ENCODE measurements at regions not wholly inside any gene's neighbourhood (a gene's known extent, or its start where the extent isn't known, plus 50 kb on each side); places are given as distances from the start of the nearest gene placed in this dataset.
"Not testable (repeated sequence)": the region's sequence is repeated elsewhere in the genome, so short reads cannot be mapped to it uniquely, and the experiment has no call there.

GRCh38 chrX:26445288-26445687 is 229.3 kb downstream of the MAGEB5 start:
- Histone ChIP-seq H3K9me3 (ENCODE audit: control insufficient read depth, insufficient read depth, low read length) (no peaks in the 10 kb centered on the region), H3K79me2 (ENCODE audit: control insufficient read depth, low read length) (no peaks in the 10 kb centered on the region), H3K27me3 (ENCODE audit: control insufficient read depth, low read length) (no peaks in the 10 kb centered on the region), H3K4me2 (ENCODE audit: low read length) (no peak overlapping the region), H3K36me3 (ENCODE audit: control insufficient read depth, low read length) (no peaks in the 10 kb centered on the region), H3K9me2 (replicated peaks; ENCODE audit: control insufficient read depth, low read length) (no peaks in the 10 kb centered on the region), H3K4me1 (ENCODE audit: control insufficient read depth, low read length) (no peaks in the 10 kb centered on the region), H3K4me3 (ENCODE audit: low read length) (no peak overlapping the region), H3K27ac (ENCODE audit: low read depth, low read length) (no peak overlapping the region), H3F3A (ENCODE audit: control insufficient read depth, insufficient read depth) (no peaks in the 10 kb centered on the region), H4K20me1 (ENCODE audit: control insufficient read depth, insufficient read depth, low read depth, low read length) (no peaks in the 10 kb centered on the region)
- TF ChIP-seq, protein P1, sequence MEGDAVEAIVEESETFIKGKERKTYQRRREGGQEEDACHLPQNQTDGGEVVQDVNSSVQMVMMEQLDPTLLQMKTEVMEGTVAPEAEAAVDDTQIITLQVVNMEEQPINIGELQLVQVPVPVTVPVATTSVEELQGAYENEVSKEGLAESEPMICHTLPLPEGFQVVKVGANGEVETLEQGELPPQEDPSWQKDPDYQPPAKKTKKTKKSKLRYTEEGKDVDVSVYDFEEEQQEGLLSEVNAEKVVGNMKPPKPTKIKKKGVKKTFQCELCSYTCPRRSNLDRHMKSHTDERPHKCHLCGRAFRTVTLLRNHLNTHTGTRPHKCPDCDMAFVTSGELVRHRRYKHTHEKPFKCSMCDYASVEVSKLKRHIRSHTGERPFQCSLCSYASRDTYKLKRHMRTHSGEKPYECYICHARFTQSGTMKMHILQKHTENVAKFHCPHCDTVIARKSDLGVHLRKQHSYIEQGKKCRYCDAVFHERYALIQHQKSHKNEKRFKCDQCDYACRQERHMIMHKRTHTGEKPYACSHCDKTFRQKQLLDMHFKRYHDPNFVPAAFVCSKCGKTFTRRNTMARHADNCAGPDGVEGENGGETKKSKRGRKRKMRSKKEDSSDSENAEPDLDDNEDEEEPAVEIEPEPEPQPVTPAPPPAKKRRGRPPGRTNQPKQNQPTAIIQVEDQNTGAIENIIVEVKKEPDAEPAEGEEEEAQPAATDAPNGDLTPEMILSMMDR (IDR thresholded peaks at IDR 0.05; ENCODE audit: low read depth, low read length, poor library complexity, severe bottlenecking): no peak
- TF ChIP-seq EZH2phosphoT487 (IDR thresholded peaks at IDR 0.05; ENCODE audit: borderline replicate concordance, low read length): no peak

- not testable (repeated sequence) for H4K20me1 ChIP-seq (ENCODE audit: control insufficient read depth, insufficient read depth, low read depth, low read length); H3K4me1 ChIP-seq (ENCODE audit: control insufficient read depth, low read length); H3K79me2 ChIP-seq (ENCODE audit: control insufficient read depth, low read length); H3K9me2 ChIP-seq (replicated peaks; ENCODE audit: control insufficient read depth, low read length); H3K4me3 ChIP-seq (ENCODE audit: low read length); H3K27me3 ChIP-seq (ENCODE audit: control insufficient read depth, low read length); H3K9me3 ChIP-seq (ENCODE audit: control insufficient read depth, insufficient read depth, low read length); H3K4me2 ChIP-seq (ENCODE audit: low read length); H3F3A ChIP-seq (ENCODE audit: control insufficient read depth, insufficient read depth); H3K27ac ChIP-seq (ENCODE audit: low read depth, low read length); H3K36me3 ChIP-seq (ENCODE audit: control insufficient read depth, low read length)
Observed at GRCh38 chrX:26444417-26444816, 228.4 kb downstream of the MAGEB5 start.

GRCh38 chrX:26442340-26442739 is 226.4 kb downstream of the MAGEB5 start:
- Histone ChIP-seq H3K4me2 (ENCODE audit: low read length) (no peak overlapping the region), H3F3A (ENCODE audit: control insufficient read depth, insufficient read depth) (no peaks in the 10 kb centered on the region), H3K4me3 (ENCODE audit: low read length) (no peak overlapping the region), H3K9me2 (replicated peaks; ENCODE audit: control insufficient read depth, low read length) (no peaks in the 10 kb centered on the region), H3K27me3 (ENCODE audit: control insufficient read depth, low read length) (no peaks in the 10 kb centered on the region), H3K27ac (ENCODE audit: low read depth, low read length) (no peak overlapping the region), H3K36me3 (ENCODE audit: control insufficient read depth, low read length) (no peaks in the 10 kb centered on the region), H3K4me1 (ENCODE audit: control insufficient read depth, low read length) (no peaks in the 10 kb centered on the region), H3K9me3 (ENCODE audit: control insufficient read depth, insufficient read depth, low read length) (no peaks in the 10 kb centered on the region), H3K79me2 (ENCODE audit: control insufficient read depth, low read length) (no peaks in the 10 kb centered on the region), H4K20me1 (ENCODE audit: control insufficient read depth, insufficient read depth, low read depth, low read length) (no peaks in the 10 kb centered on the region)
- TF ChIP-seq, protein P1 (IDR thresholded peaks at IDR 0.05; ENCODE audit: low read depth, low read length, poor library complexity, severe bottlenecking): no peak
- TF ChIP-seq EZH2phosphoT487 (IDR thresholded peaks at IDR 0.05; ENCODE audit: borderline replicate concordance, low read length): no peak

DNA sequence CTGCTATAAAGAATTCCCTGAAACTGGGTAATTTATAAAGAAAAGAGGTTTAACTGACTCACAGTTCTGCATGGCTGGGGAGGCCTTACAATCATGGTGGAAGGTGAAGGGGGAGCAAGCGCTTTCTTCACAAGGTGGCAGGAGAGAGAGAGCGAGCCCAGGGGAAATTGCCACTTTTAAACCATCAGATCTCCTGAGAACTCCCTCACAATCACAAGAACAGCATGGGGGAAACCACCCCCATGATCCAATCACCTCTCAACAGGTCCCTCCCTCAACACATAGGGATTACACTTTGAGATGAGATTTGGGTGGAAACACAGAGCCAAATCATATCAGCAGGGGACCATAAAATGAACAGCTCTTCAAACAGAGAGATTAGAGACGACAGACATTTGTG is 198.6 kb downstream of the MAGEB5 start:
- Histone ChIP-seq H4K20me1 (ENCODE audit: control insufficient read depth, insufficient read depth, low read depth, low read length) (no peaks in the 10 kb centered on the region), H3F3A (ENCODE audit: control insufficient read depth, insufficient read depth) (no peaks in the 10 kb centered on the region), H3K36me3 (ENCODE audit: control insufficient read depth, low read length) (no peaks in the 10 kb centered on the region), H3K4me1 (ENCODE audit: control insufficient read depth, low read length) (no peaks in the 10 kb centered on the region), H3K4me2 (ENCODE audit: low read length) (no peak overlapping the region), H3K27me3 (ENCODE audit: control insufficient read depth, low read length) (no peaks in the 10 kb centered on the region), H3K4me3 (ENCODE audit: low read length) (no peak overlapping the region), H3K79me2 (ENCODE audit: control insufficient read depth, low read length) (no peaks in the 10 kb centered on the region), H3K9me3 (ENCODE audit: control insufficient read depth, insufficient read depth, low read length) (no peaks in the 10 kb centered on the region), H3K27ac (ENCODE audit: low read depth, low read length) (no peak overlapping the region), H3K9me2 (replicated peaks; ENCODE audit: control insufficient read depth, low read length) (no peaks in the 10 kb centered on the region)
- TF ChIP-seq, protein P1 (IDR thresholded peaks at IDR 0.05; ENCODE audit: low read depth, low read length, poor library complexity, severe bottlenecking): no peak
- no peak for TF ChIP-seq EZH2phosphoT487 (IDR thresholded peaks at IDR 0.05; ENCODE audit: borderline replicate concordance, low read length)
